Fibroblast of lung (primary cell): ENCODE measurements at regions not wholly inside any gene's neighbourhood (a gene's known extent, or its start where the extent isn't known, plus 50 kb on each side); places are given as distances from the start of the nearest gene placed in this dataset.
"Not testable (repeated sequence)": the region's sequence is repeated elsewhere in the genome, so short reads cannot be mapped to it uniquely, and the experiment has no call there.

Experiments
- EZH2 ChIP-seq: IDR thresholded peaks from 2 replicates; pipeline ENCODE4 v1.5.1; 2012; ENCODE audit warnings: low read length, control low read depth, mild to moderate bottlenecking; ENCODE audit errors: missing control alignments
- TF ChIP-seq, protein P1 (sequence below), 2 donors: IDR thresholded peaks in 1 of 2; conservative IDR thresholded peaks in 1 of 2; 1 replicate in 1 of 2; 2 replicates in 1 of 2; pipeline ENCODE4 v1.5.1; 2011 to 2012; ENCODE audit warnings: low read length in 2 of 2, control low read depth in 1 of 2, inconsistent platforms in 1 of 2, low read depth in 1 of 2, mild to moderate bottlenecking in 1 of 2

DNA sequence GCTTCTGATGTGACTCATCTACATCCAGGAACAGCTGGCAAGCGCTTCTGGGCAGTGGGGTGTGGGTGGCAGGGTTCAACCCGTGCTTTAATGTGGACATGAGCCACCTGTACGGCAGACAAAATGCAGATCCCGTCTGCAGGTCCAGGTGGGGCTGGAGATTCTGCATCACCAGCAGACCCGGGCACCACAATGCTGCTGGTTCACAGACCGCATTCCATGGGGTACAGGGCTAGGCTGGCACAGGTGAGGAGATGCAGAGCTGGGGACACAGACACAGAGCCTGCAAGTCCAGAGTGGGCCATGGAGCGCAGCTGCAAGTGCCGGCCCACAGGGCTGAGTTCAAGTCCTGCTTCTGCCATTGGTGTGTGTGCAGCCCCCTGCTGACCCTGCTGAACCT, 203.7 kb downstream of the BANP start:
- TF ChIP-seq, protein P1, sequence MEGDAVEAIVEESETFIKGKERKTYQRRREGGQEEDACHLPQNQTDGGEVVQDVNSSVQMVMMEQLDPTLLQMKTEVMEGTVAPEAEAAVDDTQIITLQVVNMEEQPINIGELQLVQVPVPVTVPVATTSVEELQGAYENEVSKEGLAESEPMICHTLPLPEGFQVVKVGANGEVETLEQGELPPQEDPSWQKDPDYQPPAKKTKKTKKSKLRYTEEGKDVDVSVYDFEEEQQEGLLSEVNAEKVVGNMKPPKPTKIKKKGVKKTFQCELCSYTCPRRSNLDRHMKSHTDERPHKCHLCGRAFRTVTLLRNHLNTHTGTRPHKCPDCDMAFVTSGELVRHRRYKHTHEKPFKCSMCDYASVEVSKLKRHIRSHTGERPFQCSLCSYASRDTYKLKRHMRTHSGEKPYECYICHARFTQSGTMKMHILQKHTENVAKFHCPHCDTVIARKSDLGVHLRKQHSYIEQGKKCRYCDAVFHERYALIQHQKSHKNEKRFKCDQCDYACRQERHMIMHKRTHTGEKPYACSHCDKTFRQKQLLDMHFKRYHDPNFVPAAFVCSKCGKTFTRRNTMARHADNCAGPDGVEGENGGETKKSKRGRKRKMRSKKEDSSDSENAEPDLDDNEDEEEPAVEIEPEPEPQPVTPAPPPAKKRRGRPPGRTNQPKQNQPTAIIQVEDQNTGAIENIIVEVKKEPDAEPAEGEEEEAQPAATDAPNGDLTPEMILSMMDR (conservative IDR thresholded peaks at IDR 0.05 in 1 of 2, IDR thresholded peaks at IDR 0.05 in 1 of 2; ENCODE audit: low read depth in 1 of 2, low read length in 2 of 2), result not testable (repeated sequence)
- not testable (repeated sequence) for TF ChIP-seq EZH2
